Prostate gland (tissue), 2 donors: ENCODE measurements at regions not wholly inside any gene's neighbourhood (a gene's known extent, or its start where the extent isn't known, plus 50 kb on each side); places are given as distances from the start of the nearest gene placed in this dataset.

Experiments used
- POLR2A ChIP-seq: fragments of 450-650 bp; IDR thresholded peaks from one replicate; pipeline ENCODE4 v1.6.1; 2016; ENCODE audit warnings: antibody characterized with exemption, mild to moderate bottlenecking
- TF ChIP-seq, protein P1 (sequence below), 4 experiments: fragments of 200-600 bp in 2 of 4; fragments of 450-650 bp in 2 of 4; sonication (generic) in 2 of 4; IDR thresholded peaks; 1 replicate in 3 of 4; 2 replicates in 1 of 4; pipeline ENCODE4 v1.5.1; 2016 to 2019; ENCODE audit warnings: antibody characterized with exemption in 4 of 4, mild to moderate bottlenecking in 2 of 4, moderate library complexity in 2 of 4

DNA sequence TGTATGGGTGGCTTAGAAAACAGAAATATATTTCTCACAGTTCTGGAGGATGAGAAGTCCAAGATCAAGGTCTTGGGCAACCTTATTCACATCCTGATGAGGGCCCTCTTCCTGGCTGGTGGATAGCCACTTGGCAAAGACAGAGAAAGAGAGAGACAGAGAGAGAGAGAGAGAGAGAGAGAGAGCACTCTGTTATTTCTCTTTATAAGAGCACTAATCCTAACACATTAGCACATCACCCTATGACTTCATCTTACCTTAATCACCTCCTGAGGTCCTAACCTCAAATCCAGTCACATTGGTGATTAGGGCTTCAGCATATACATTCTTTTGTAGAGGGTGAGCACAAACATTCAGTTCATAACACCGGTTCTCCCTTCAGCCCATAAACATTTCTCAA lies 430.3 kb downstream of the EFNB2 start:
- TF ChIP-seq, protein P1, sequence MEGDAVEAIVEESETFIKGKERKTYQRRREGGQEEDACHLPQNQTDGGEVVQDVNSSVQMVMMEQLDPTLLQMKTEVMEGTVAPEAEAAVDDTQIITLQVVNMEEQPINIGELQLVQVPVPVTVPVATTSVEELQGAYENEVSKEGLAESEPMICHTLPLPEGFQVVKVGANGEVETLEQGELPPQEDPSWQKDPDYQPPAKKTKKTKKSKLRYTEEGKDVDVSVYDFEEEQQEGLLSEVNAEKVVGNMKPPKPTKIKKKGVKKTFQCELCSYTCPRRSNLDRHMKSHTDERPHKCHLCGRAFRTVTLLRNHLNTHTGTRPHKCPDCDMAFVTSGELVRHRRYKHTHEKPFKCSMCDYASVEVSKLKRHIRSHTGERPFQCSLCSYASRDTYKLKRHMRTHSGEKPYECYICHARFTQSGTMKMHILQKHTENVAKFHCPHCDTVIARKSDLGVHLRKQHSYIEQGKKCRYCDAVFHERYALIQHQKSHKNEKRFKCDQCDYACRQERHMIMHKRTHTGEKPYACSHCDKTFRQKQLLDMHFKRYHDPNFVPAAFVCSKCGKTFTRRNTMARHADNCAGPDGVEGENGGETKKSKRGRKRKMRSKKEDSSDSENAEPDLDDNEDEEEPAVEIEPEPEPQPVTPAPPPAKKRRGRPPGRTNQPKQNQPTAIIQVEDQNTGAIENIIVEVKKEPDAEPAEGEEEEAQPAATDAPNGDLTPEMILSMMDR (IDR thresholded peaks at IDR 0.05), result no peak
- TF ChIP-seq POLR2A, result no peak
